ENCODE measurements at regions not wholly inside any gene's neighbourhood (a gene's known extent, or its start where the extent isn't known, plus 50 kb on each side); places are given as distances from the start of the nearest gene placed in this dataset.

DNA sequence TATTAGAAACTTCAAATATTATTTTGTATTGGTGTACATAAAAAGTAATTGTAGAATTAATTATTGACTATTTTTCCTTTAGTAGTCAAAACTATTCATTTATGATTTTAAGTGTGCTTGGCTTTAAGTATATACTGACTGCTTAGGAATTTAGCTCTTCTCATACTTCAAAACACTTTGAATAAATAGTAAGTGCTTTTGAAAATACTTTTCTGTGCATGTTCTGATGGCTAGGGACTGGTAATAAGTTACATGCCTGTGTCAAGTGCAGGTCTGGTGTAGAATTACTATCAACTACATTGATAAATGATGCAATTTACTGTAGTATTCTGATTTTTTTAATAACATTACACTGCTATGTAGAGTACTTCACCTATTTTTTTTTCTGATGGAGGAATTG is 397.6 kb upstream of the SGO1 start:
- H3K4me3 ChIP-seq, result no peak overlapping the region
- DNase-seq, result no peak
- no peaks in the 10 kb centered on the region for H3K9me3 ChIP-seq
- no peaks in the 10 kb centered on the region for H3K36me3 ChIP-seq
- intact Hi-C loops (cut with DNase I), result no loop called here
- H3K4me1 ChIP-seq (ENCODE audit: insufficient read depth), result no peaks in the 10 kb centered on the region
- TF ChIP-seq POLR2A (IDR thresholded peaks at IDR 0.05), result no peak
- no peak for TF ChIP-seq EP300 (IDR thresholded peaks at IDR 0.05)
- TF ChIP-seq CTCF (IDR thresholded peaks at IDR 0.05), result no peak
- no peak overlapping the region for H3K27ac ChIP-seq
- H3K27me3 ChIP-seq, result no peaks in the 10 kb centered on the region

DNA sequence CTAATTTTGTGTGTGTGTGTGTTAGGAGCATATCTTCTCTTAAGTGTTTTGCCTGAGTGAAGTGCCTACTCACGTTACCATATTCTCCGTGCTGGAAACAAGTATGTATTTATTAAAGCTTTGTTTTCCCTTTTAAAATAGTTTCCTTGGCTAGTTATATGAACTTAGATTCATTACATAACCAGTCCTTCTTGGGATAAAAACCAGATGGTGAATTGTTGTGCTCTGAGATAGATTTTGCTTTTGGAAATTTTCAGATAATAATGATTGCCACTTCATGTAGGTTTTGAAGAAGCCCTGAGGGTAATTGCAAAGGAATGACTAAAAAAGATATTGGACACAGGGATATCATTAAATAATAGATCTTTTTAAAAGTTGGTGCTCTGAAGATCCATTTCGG is 390.2 kb upstream of the SGO1 start:
- H3K27ac ChIP-seq, result no peak overlapping the region
- no peaks in the 10 kb centered on the region for H3K9me3 ChIP-seq
- 17 to 27% (median 23%) methylated on average over 3 of the region's 3 CpGs for WGBS, 3 donors
- H3K27me3 ChIP-seq, result no peaks in the 10 kb centered on the region
- TF ChIP-seq POLR2A (IDR thresholded peaks at IDR 0.05) (no peak), CTCF (IDR thresholded peaks at IDR 0.05) (no peak), EP300 (IDR thresholded peaks at IDR 0.05) (no peak)
- H3K36me3 ChIP-seq, result no peaks in the 10 kb centered on the region
- no peak overlapping the region for H3K4me3 ChIP-seq
- DNase-seq, result no peak
- peaks cover 4% of the 10 kb centered on the region for H3K4me1 ChIP-seq (ENCODE audit: insufficient read depth)
- intact Hi-C loops (cut with DNase I), result no loop called here

DNA sequence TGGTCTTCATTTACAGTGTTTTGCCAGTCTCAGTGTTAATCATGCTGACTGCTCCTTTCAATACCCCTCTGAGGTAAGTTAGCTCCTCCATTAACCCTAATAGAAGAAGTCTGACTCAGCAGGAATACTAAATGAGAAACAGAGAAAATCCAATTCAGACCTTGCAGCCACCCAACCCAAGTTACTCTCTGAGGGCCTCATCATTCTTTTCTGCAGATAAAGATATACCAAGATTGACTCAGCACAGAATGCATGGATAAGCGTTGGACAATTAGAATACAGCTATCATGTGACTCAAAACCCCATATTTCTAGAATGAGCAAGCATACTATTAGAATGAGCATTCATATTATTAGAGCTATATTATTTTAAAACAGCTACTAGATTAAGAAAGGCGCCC is 389.1 kb upstream of the SGO1 start:
- 72 to 88% (median 86%) methylated on average over 2 of the region's 2 CpGs for WGBS, 3 donors
- no peak overlapping the region for H3K4me3 ChIP-seq
- TF ChIP-seq POLR2A (IDR thresholded peaks at IDR 0.05), result no peak
- no peaks in the 10 kb centered on the region for H3K27me3 ChIP-seq
- H3K36me3 ChIP-seq, result no peaks in the 10 kb centered on the region
- no peak for DNase-seq
- peaks cover 4% of the 10 kb centered on the region for H3K4me1 ChIP-seq (ENCODE audit: insufficient read depth)
- H3K27ac ChIP-seq, result no peak overlapping the region
- no peaks in the 10 kb centered on the region for H3K9me3 ChIP-seq
- intact Hi-C loops (cut with DNase I), result no loop called here

DNA sequence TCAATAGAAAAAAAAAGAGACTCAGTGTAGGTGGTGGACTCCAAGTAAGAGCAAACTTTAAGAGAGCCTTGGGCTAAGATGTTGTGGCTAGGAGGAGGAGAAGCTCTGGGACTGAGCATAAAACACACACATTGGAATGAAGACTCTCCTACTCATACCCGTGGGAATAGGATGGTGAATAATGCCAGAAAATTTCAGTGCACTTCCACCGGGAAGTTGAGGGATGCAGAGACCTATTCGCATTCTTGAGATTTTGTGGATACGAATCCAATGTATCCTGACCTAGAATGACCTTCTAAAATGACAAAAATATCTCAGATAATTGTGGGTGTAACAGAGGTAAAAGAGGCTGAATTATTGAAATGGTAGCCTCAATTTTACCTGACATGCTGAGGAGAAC is 388.7 kb upstream of the SGO1 start:
- no peak for DNase-seq
- WGBS, 3 donors, result 18 to 35% (median 32%) methylated on average over 4 of the region's 4 CpGs
- Histone ChIP-seq H3K4me3 (no peak overlapping the region), H3K36me3 (no peaks in the 10 kb centered on the region), H3K4me1 (ENCODE audit: insufficient read depth) (peaks cover 4% of the 10 kb centered on the region), H3K9me3 (no peaks in the 10 kb centered on the region), H3K27ac (no peak overlapping the region), H3K27me3 (no peaks in the 10 kb centered on the region)
- no peak for TF ChIP-seq EP300 (IDR thresholded peaks at IDR 0.05)
- TF ChIP-seq POLR2A (IDR thresholded peaks at IDR 0.05), result no peak
- no peak for TF ChIP-seq CTCF (IDR thresholded peaks at IDR 0.05)
- intact Hi-C loops (cut with DNase I), result no loop called here

DNA sequence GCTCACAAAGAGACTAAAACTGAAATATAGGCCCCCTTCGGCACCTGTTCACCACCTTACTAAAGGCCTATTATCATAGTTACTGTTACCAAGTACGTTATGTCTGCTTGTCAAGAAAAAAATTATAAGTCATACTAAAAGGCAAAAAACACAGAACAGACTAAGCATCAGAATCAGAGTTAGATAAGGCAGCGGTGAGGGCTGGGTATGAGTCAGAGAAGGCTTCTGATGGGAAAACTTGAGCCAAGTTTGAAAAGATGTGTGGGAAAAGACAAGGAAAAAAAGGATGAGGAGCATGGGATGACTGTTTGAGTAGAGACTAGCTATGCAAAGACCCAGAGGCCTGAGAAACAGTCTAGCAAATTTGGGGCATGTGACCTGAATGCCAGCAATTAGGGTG is 387.2 kb upstream of the SGO1 start:
- peaks cover 4% of the 10 kb centered on the region for H3K4me1 ChIP-seq (ENCODE audit: insufficient read depth)
- DNase-seq, result no peak
- no peaks in the 10 kb centered on the region for H3K36me3 ChIP-seq
- intact Hi-C loops (cut with DNase I), result loop anchor here in 1 of 4 donors (2.0 kb wide), 1 partner anchor 172 kb away; no protein-coding TSS in a partner anchor
- no peak overlapping the region for H3K4me3 ChIP-seq
- 54 to 64% (median 57%) methylated on average over 3 of the region's 3 CpGs for WGBS, 3 donors
- TF ChIP-seq POLR2A (IDR thresholded peaks at IDR 0.05) (no peak), EP300 (IDR thresholded peaks at IDR 0.05) (no peak), CTCF (IDR thresholded peaks at IDR 0.05) (no peak)
- no peaks in the 10 kb centered on the region for H3K27me3 ChIP-seq
- no peak overlapping the region for H3K27ac ChIP-seq
- H3K9me3 ChIP-seq, result no peaks in the 10 kb centered on the region
